ENCODE measurements at regions not wholly inside any gene's neighbourhood (a gene's known extent, or its start where the extent isn't known, plus 50 kb on each side); places are given as distances from the start of the nearest gene placed in this dataset.

DNA sequence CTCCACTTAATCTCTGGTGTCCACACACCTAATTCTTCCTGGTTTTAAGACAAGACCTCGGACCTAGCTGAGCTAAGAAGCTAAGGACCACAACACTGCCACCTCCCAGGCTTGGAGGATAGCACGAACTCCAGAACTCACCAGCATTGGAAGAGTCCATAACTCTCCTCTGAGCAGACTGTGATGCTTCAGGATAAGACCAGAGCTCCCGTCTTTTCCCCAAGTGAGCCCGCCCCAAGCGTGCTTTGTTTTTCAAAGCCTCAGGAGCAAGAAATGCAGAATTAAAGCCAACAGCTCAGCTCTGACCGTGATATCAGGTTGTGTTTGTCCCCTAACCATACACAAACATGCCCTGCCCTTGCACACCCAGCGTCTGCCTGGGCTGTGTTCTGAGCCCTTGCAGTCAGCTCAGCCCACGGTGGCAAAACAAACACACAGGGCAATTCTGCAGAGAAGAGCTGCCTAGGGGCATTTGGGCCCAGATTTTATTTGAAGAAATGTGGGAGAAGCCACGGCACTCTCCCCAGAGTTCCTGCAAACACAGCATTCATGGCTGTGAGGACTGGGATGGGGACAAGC lies 145.4 kb downstream of the WDR11 start:
- TF ChIP-seq, protein P1, sequence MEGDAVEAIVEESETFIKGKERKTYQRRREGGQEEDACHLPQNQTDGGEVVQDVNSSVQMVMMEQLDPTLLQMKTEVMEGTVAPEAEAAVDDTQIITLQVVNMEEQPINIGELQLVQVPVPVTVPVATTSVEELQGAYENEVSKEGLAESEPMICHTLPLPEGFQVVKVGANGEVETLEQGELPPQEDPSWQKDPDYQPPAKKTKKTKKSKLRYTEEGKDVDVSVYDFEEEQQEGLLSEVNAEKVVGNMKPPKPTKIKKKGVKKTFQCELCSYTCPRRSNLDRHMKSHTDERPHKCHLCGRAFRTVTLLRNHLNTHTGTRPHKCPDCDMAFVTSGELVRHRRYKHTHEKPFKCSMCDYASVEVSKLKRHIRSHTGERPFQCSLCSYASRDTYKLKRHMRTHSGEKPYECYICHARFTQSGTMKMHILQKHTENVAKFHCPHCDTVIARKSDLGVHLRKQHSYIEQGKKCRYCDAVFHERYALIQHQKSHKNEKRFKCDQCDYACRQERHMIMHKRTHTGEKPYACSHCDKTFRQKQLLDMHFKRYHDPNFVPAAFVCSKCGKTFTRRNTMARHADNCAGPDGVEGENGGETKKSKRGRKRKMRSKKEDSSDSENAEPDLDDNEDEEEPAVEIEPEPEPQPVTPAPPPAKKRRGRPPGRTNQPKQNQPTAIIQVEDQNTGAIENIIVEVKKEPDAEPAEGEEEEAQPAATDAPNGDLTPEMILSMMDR (IDR thresholded peaks at IDR 0.05) = no peak
- no peak for TF ChIP-seq POLR2A (IDR thresholded peaks at IDR 0.05)
